ENCODE measurements at regions not wholly inside any gene's neighbourhood (a gene's known extent, or its start where the extent isn't known, plus 50 kb on each side); places are given as distances from the start of the nearest gene placed in this dataset.

DNA sequence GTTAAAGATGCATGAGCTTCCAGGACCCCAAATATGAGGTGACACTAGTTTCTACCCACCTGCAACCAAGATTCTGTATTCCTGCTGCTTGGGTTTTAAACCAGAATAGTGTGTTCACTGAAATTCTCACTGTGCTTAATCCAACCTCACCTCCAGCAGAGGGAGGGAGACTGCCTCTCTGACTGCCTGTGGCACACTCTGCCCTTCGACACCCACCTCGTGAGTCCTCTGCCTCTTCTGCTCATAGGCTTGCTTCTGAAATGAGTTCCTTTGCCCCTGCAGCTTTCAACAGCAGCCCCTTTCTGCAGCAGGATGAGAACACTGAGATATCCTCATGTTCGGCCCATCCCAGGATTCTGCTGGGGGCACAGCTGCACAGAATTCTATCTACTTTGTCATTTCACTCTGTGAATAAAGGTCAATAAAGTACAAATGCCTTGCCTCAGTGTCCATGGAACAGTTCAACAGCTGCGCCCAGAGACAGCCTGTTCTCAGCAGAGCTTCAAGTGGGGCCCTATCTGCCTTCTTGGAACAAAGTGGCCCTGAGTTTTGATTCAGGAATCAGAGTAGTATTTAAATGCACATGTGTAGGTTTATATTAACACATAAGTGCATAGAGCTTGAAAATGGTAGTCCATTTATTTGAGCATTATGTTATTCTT is 632.5 kb downstream of the TNS3 start:
- Histone ChIP-seq H3K4me1 (ENCODE audit: control insufficient read depth, insufficient read depth, low read length) (no peaks in the 10 kb centered on the region), H2BK120ac (ENCODE audit: low read depth, low read length) (no peak overlapping the region), H3K14ac (replicated peaks; ENCODE audit: low read depth, low read length) (0 out of 2 replicates have a peak overlapping the region, but pooled peaks have one; percentile 20), H2AK5ac (ENCODE audit: low read depth, low read length) (no peak overlapping the region), H3K27ac (ENCODE audit: insufficient read depth, low read length) (no peak overlapping the region), H2BK20ac (ENCODE audit: low read depth, low read length) (no peak overlapping the region), H4K91ac (ENCODE audit: insufficient read depth, low read depth, low read length) (no peak overlapping the region), H3K56ac (ENCODE audit: extremely low read depth, insufficient read depth, low read length) (no peak overlapping the region), H3K4me2 (ENCODE audit: low read depth, low read length) (no peak overlapping the region), H3K9me3 (ENCODE audit: control insufficient read depth, insufficient read depth, low read length) (no peaks in the 10 kb centered on the region), H3K9me1 (ENCODE audit: insufficient read depth, low read length) (peaks cover 3% of the 10 kb centered on the region), H3K4ac (ENCODE audit: low read depth, low read length) (no peak overlapping the region), H3K27me3 (ENCODE audit: control insufficient read depth, insufficient read depth, low read length) (no peaks in the 10 kb centered on the region; the same call in none of the 2 replicates), H4K20me1 (ENCODE audit: insufficient read depth, low read length) (no peaks in the 10 kb centered on the region), H3K79me1 (ENCODE audit: low read depth in 1 of 2, low read length in 2 of 2) (no peaks in the 10 kb centered on the region), H3K4me3 (ENCODE audit: insufficient read depth, low read depth, low read length) (no peak overlapping the region), H3K18ac (ENCODE audit: low read depth, low read length) (no peak overlapping the region), H2BK15ac (ENCODE audit: low read depth, low read length) (no peak overlapping the region), H2AFZ (replicated peaks; ENCODE audit: low read length, poor library complexity) (no peak overlapping the region), H4K8ac (ENCODE audit: low read depth in 2 of 2, low read length in 2 of 2) (no peak overlapping the region), H3K9ac (ENCODE audit: low read depth, low read length) (no peak overlapping the region), H3K36me3 (ENCODE audit: control insufficient read depth, insufficient read depth, low read length) (no peaks in the 10 kb centered on the region), H2BK5ac (ENCODE audit: low read depth, low read length, poor library complexity, severe bottlenecking) (no peak overlapping the region), H3K23ac (ENCODE audit: low read depth, low read length) (no peak overlapping the region), H4K5ac (ENCODE audit: low read depth, low read length) (no peak overlapping the region), H2AK9ac (replicated peaks; ENCODE audit: low read depth, low read length, poor library complexity) (no peak overlapping the region)
- DNase-seq (no peak), ATAC-seq (ENCODE audit: low read depth) (no peak)
- dilution Hi-C loops (cut with HindIII; ENCODE audit: low sequenced_read_pairs, unreplicated experiment): no loop called here
- BruUV-seq (replicated peaks): no TSS peak
- in situ Hi-C loops (cut with MboI; ENCODE audit: low sequenced_read_pairs): loop anchor here (25.0 kb wide), 1 partner anchor 1037 kb away; the partner anchor contains the start of gene IGFBP3
- intact Hi-C loops (cut with micrococcal nuclease): no loop called here
- ChIA-PET POLR2A (ENCODE audit: unreplicated experiment) (no interaction called here), CTCF (no interaction called here)
- WGBS, 2 experiments (ENCODE audit: extremely low coverage in 2 of 2, insufficient read length in 1 of 2): 76% methylated on average over 3 of the region's 4 CpGs; no CpG with 5 or more reads in 1 of the 2 experiments
- TF ChIP-seq MAFK (IDR thresholded peaks at IDR 0.05; ENCODE audit: low read depth, low read length) (no peak), POLR2A (IDR thresholded peaks at IDR 0.05; ENCODE audit: low read depth, low read length) (no peak), SMC3 (IDR thresholded peaks at IDR 0.05; ENCODE audit: low read depth, low read length) (no peak), CEBPB (IDR thresholded peaks at IDR 0.05; ENCODE audit: low read depth, low read length) (no peak), FOS (IDR thresholded peaks at IDR 0.05; ENCODE audit: low read depth, low read length) (no peak), MXI1 (IDR thresholded peaks at IDR 0.05; ENCODE audit: borderline replicate concordance, low read depth, low read length) (no peak), NFE2L2 (IDR thresholded peaks at IDR 0.05; ENCODE audit: low read depth, low read length) (no peak), RCOR1 (IDR thresholded peaks at IDR 0.05; ENCODE audit: insufficient replicate concordance, low read length) (no peak), MAZ (IDR thresholded peaks at IDR 0.05; ENCODE audit: borderline replicate concordance, low read depth, low read length) (no peak), RAD21 (IDR thresholded peaks at IDR 0.05; ENCODE audit: low read length) (no peak), BHLHE40 (IDR thresholded peaks at IDR 0.05; ENCODE audit: low read depth, low read length) (no peak), RFX5 (IDR thresholded peaks at IDR 0.05; ENCODE audit: low read depth, low read length) (no peak), CHD1 (IDR thresholded peaks at IDR 0.05; ENCODE audit: low read depth, low read length) (no peak)
- TF ChIP-seq, protein P1, sequence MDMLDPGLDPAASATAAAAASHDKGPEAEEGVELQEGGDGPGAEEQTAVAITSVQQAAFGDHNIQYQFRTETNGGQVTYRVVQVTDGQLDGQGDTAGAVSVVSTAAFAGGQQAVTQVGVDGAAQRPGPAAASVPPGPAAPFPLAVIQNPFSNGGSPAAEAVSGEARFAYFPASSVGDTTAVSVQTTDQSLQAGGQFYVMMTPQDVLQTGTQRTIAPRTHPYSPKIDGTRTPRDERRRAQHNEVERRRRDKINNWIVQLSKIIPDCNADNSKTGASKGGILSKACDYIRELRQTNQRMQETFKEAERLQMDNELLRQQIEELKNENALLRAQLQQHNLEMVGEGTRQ (IDR thresholded peaks at IDR 0.05; ENCODE audit: low read depth, low read length): no peak
- TF ChIP-seq, protein P2, sequence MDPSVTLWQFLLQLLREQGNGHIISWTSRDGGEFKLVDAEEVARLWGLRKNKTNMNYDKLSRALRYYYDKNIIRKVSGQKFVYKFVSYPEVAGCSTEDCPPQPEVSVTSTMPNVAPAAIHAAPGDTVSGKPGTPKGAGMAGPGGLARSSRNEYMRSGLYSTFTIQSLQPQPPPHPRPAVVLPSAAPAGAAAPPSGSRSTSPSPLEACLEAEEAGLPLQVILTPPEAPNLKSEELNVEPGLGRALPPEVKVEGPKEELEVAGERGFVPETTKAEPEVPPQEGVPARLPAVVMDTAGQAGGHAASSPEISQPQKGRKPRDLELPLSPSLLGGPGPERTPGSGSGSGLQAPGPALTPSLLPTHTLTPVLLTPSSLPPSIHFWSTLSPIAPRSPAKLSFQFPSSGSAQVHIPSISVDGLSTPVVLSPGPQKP (IDR thresholded peaks at IDR 0.05; ENCODE audit: borderline replicate concordance, low read depth, low read length): no peak
- TF ChIP-seq, protein P3, sequence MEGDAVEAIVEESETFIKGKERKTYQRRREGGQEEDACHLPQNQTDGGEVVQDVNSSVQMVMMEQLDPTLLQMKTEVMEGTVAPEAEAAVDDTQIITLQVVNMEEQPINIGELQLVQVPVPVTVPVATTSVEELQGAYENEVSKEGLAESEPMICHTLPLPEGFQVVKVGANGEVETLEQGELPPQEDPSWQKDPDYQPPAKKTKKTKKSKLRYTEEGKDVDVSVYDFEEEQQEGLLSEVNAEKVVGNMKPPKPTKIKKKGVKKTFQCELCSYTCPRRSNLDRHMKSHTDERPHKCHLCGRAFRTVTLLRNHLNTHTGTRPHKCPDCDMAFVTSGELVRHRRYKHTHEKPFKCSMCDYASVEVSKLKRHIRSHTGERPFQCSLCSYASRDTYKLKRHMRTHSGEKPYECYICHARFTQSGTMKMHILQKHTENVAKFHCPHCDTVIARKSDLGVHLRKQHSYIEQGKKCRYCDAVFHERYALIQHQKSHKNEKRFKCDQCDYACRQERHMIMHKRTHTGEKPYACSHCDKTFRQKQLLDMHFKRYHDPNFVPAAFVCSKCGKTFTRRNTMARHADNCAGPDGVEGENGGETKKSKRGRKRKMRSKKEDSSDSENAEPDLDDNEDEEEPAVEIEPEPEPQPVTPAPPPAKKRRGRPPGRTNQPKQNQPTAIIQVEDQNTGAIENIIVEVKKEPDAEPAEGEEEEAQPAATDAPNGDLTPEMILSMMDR (conservative IDR thresholded peaks at IDR 0.05; ENCODE audit: low read depth, low read length): no peak

Measured in IMR-90 (cell line).